GM19324 (cell line): ENCODE measurements at regions not wholly inside any gene's neighbourhood (a gene's known extent, or its start where the extent isn't known, plus 50 kb on each side); places are given as distances from the start of the nearest gene placed in this dataset.
"Not testable (repeated sequence)": the region's sequence is repeated elsewhere in the genome, so short reads cannot be mapped to it uniquely, and the experiment has no call there.

Source experiments
- ATAC-seq: cut with Tn5 transposase; IDR thresholded peaks from one replicate; pipeline ENCODE4 v1.9.1; 2021; ENCODE audit warnings: mild to moderate bottlenecking, moderate library complexity; ENCODE audit not compliant: unreplicated experiment, low FRiP score

DNA sequence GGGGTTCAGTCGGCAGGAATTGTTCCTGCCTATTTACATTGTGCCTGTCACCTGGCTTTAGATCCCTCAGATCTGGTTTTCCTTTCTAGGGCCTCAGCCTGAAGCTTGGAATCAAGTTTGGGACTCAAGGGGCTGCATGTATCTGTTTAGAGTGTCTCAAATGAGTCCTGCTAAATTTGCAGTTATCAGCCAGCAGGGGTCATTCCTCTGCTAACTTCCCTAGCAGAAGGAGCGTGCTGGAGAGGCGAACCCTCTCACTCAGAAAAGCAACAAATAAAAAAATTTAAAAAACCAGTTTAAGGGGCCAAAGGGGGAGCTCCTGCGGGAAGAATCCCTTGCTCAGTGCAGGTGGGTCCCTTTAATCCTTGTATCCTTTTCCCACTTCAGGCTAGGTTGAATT lies 1220.2 kb downstream of the JRKL start:
- ATAC-seq: no peak

DNA sequence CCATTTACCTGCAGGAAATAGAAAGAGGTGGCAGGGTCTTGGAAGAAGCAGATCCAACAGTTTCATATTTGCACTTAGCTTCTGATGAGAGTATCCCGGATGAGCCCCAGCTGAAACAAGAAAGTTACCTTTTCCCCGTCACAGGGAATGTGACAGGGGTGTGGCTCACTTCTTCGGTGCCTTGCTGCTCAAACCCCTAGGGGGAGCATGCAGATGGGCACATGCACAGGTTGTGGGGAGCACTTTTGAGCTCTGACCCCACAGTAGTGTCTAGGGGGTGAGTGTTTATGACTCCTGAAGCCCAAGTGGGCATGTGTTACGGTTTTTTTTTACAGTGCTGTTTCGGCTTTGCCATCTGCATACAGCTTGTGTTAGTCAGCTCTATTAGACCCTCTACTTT lies 1221.0 kb downstream of the JRKL start:
- ATAC-seq: no peak

DNA sequence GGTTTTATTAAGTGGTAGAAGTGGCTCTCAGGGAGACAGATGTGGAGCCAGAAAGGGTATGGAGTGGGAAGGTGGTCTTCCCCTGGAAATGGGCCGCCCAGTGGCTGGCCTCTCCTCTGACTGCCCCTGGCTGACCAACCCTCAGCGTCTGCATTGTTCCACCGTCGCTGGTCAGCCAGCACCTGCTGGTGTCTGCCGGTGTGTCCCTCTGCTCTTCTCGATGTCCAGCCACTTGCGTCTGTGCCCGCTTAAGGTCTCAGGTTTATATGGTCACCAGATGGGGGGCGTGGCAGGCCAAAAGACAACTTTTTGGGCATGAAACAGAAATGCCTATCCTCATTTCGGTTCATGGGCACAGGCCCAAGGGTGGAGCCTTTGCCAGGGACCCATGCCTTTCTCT lies 1221.5 kb downstream of the JRKL start:
- no peak for ATAC-seq

DNA sequence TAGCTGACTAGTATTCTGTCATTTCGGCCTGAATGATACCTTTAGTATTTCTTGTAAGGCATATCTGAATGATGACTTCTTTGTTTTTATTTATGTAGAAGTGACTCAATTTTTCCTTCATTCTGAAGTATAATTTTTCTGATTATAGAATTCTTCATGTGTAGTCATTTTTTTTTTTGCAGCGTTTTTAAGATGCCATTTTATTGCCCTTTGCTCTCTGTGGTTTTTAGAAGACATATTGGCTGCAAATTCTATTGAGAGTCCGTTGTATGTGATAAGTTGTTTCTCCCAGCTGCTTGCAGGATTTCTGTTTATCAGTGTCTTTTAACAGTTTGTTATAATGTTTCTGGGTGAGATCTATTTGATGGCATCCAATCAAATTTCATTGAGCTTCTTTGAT lies 1224.8 kb downstream of the JRKL start:
- ATAC-seq: no peak

DNA sequence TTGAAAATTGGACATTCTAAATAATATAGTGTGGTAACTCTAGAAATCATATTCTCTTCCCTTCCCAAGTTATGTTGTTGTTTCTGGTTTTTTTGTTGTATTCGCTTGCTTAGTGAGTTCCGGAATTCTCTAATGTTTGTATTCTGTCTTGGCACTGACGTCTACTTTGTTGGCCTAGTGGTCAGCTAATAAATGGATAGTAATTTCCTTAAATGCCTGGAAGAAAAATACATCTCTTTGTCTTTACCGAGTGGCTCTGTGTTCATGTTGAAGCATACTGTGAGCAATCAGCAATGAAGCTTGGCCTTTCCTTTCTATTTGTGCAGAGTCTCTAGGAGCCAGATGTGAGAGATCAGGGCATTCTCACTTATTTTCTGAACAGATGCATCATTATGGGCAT lies 1225.7 kb downstream of the JRKL start:
- no peak for ATAC-seq

DNA sequence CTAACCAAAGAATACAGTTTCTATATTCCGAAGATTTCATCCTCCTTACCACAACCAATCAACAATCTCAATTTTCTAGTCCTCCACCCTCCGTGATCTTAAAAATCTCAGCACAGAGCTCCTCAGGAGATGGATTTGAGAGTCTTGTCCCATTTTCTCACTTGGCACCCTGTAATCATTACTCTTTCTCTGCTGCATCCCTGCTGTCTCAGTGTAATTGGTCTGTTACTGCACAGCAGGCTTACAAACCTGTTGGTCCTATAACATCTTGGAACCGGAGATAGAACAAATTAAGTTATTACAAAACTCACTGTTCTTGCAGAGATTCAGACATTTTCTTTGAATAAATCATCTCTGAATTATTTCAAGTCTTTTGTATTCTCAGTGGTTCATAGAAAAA lies 1227.2 kb downstream of the JRKL start:
- ATAC-seq: no peak

DNA sequence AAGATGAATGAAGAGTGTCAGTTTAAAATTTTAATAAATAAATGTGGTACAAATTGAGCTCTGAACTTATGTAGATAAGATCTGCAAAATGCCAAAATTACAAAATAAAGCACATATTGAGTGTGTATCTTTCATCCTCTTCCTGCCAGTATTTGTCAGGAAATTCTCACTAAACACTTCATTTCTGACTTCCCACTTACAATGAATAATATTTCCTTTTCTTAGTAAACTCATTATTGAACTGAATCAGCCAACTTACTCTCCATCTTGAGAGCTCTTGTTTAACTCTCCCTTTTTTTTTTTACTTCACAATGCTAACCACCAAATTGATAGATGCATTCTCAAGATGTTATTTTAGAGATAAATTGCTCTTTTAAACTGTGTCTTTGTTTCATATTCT lies 1230.2 kb downstream of the JRKL start:
- no peak for ATAC-seq

DNA sequence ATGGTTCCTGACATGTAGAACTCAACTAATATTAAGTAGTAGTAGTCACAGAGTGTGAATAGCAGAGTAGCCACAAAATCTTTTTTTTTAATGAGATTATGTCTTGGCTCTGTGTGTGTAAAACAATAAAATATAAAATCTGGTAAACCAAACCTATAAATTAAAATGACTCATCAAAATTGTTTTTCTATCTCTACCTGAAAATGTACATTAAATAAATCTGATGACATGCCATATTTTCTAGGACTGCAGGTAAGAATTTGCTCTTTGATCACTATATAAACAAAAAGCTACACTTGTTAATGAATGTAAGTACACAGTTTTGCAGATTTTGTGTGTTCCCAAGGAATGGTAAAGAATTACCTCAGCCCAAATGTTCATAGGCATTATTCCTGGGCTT lies 1231.5 kb downstream of the JRKL start:
- ATAC-seq: no peak

DNA sequence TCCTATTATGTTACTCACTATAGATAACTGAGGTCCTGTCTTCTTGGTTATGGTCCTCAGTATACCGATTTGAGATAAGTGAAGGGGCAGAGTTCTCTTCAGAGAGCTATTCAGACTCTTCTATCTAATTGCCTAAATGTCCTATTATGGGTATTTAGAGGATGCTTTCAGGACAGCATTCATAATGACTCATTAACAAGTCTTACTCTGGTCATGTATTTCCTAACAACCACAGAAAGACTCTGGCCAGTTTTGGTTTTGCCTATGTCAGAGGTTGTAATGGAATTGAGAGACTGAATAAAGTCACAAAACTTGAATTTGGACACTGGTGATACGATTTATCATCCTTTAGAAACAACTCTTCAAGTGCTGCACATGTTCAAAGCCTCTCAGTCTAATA lies 1233.0 kb downstream of the JRKL start:
- no peak for ATAC-seq

DNA sequence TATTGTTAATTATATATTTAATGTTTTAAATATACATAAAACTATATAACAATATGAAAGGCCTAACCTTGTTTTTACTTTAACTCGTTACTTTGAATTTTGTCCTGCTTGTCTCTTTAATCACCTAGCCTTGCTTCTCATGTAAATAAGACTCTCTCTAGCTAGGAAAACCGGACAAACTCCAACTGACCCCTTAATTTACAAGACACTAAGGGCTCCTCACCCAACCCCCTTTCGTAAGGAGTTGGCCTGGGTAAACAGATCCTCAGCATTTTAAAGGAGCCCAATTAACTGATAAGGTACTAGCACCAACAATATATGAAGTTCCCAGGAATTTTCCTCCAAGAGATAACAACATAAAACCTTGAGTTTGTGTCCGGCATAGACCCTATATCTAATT lies 1246.9 kb downstream of the JRKL start:
- not testable (repeated sequence) for ATAC-seq

DNA sequence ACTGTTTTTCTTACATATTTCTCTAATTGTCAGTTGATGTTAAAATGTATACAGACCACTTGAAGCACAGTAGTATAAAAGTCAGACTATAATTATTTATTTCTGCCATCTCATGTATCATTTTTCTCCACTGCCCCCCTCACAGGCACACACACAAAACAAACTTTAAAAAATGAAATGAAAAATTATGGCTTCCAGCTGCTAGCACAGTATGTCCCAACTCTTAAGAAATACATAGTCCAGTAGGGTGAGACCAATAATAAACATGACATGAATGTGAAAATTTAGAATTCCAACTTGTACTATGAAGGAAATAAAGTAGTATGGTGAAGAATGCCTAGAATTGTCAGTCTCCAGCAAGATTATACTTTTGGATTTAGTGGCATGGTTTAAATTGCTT lies 1247.9 kb downstream of the JRKL start:
- no peak for ATAC-seq

DNA sequence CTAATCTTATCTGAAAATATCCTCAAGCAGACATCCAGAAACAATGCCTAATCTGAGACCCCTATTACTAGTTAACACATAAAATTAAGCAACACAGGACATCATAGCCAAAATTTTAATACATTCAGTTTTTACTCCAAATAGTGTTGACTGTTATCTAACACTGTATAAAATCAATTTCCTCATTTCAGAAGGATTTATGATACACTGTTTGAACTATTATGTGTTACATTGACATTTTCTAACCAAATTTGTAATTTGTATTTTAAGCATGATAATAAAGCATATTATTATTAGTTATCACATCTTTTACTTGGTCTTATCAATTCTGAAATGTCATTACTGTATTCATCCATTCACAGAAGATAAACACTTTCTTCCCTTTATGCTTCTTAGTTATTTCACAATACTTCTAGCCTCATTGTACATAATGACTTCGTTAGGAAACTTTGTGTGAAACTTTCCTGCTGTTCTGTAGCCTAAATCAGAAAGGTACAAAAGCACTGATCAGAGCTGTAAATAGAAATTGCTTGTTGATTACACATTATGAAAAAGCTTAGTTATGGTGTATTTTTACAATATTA lies 1248.9 kb downstream of the JRKL start:
- ATAC-seq: no peak

DNA sequence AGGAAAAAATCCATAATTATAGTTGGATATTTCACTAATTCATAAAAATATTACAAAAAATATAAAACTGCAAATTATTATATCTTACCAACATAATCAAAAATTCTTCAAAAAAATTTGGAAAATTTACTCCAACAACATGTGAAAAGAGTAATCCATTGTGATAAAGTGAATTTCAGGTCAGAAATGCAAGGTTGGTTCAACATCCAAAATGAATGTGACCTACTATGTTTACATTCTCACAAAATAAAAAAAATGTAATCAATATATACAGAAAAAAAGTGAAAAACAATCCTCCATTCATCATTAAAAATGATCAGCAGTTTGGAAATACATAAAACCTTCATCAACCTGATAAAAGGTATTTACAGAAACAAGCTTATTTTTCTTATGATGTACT lies 1252.2 kb downstream of the JRKL start:
- ATAC-seq: no peak

DNA sequence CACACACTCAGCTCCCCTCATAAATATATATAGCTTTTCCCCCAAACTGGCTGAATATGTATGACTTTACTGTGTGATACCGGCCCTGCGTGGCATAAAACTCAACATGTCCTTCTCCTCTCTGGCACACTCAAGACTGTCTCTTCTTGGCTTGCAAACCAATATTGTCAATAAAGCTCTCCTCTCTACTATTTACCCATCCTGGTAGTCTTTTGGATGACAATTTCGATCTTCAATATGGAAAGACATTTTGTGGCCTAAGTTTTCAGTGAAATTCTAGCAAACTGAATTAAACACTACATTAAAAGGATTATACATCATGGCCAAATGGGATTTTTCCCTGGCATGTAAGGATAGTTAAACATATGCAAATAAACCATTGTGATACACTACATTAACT lies 1255.9 kb downstream of the JRKL start:
- no peak for ATAC-seq

DNA sequence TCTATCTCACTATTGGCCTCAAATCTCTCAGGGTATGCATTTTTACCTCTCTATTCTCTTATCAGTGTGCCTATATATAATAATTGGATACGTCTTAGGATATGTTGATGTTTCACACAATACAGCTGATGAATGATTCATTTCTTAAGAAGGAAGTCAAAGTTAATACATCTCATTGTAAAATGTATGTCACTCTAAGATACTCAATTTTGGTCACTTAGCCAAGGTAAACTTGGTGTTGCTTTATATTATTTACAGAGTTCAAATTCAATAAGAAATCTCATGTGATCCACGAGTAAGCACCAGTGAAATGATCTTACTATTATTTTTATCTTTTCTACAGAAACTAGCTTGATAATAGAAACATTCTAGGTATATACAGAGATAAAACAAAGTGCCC lies 1266.5 kb downstream of the JRKL start:
- ATAC-seq: no peak

DNA sequence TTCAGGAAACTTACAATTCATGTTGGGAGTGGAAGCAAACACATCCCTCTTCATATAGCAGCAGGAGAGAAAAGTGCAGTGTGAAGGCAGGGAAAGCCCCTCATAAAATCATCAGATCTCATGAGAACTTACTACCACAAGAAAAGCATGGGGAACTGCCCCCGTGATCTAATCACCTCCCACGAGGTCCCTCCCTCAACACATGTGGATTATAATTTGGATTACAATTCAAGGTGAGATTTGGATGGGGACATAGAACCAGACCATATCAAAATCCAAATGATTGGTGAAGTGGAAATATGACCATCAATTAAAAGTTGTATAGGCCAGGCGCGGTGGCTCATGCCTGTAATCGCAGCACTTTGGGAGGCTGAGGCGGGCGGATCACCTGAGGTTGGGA lies 1268.0 kb downstream of the JRKL start:
- no peak for ATAC-seq

DNA sequence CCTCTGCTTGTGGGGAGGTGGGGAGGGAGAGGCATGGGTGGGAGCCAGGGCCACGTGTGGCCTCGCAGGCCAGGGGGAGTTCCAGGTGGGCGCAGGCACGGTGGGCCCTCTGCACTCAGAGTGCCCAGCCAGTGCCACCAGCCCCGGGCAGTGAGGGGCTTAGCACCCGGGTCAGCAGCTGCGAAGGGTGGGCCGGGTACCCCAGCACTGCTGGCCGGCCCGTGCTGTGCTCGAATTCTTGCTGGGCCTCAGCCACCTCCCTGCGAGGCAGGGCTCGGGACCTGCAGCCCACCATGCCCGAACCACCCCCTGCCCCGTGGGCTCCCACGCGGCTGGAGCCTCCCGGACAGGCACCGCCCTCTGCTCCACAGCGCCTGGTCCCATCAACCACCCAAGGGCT lies 1277.2 kb downstream of the JRKL start:
- ATAC-seq: no peak

DNA sequence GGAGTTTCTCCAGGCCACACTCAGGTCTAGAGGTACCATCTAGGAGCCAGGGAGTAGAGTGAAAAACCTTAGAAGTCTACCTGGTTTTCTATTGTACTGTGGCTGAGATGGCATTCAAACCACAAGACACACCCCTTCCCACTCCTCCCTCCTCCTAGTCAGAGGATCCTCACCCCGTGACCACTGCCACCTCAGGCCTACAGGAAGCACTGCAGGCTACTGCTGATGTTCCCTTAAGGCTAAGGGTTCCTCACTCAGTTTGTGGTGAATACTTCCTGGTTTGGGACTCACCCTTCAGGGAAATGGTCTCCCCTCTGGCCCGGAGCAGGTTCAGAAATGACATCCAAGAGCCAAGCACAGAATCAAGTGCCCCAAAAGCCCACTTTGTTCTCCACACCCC lies 1293.9 kb downstream of the JRKL start:
- ATAC-seq: no peak

DNA sequence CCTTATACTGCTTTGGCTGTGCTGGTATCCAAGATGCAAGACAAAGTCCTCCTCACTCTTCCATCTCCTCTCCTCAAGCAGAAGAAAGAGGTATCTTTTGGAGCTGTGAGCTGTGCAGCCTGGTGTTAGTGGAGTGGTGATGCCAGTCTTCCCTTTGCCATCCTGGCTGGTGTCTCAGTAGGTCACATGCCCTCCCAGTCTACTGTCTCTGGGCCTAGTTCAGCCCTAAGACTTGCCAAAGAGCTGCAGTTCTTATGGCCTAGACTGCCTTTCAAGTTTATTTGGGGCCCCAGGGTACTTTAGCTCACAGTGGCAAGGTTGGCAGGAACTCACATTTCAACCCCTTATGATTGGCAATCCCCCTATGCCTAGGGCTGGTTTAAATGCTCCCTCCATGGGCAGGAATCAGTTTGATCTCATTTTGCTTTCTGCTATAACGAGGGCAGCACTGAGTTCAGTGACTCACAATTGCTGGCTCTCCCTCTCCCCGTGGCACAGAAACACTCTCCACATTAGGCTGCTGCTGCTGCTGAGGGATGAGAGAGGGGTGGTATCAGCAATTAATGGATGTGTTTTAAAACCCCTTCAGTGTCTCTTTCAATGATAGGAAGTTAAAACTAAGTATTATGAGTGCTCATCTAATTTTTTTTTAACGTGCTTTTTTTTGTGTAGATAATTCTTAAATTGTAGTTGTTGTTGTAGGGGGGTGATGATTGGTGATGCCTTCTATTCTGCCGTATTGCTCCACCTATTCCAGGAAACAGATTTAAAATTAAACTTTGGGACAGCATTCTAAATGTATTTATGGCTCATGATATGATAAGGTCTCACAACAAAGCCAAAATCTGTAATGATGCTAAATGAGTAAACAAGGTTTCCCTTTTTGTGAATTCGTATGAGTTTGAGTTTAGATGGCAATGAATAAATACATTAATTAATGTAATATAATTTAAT lies 1295.0 kb downstream of the JRKL start:
- ATAC-seq: no peak

DNA sequence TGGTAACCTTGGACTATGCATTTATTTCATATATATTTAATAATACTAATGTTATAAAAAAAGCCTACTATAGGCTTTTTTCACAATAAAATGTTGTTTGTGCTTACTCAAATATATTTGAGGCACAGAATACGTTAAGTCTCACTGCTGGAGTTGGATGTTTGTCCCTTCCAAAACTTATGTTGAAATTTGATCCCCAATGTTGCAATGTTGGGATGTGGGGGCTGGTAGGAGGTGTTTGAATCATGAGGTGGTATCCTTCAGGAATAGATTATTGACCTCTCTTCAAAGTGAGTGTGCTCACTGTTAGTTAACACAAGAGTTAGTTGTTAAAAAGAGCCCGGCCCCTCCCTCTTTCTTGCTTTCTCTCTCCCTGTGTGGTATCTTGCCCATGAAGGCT lies 1295.9 kb downstream of the JRKL start:
- ATAC-seq: no peak

DNA sequence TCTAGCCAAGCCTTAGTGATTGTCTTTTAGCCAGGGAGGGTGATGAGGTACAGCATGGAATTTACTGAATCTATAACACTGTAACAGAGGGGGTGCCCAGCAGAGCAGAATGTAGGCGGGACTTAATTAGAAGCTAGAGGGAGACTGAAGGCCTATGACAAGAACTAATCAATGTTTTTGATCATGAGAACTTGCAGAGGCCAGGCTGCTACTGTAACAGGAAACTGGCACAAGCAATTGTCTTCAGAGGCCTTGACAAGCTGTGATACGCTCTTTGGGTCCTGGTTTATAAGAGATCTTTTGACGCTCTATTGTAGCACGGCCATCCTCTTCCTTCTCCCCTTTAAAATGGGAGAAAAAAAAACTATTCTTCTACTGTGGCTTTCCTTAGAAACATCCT lies 1297.3 kb downstream of the JRKL start:
- ATAC-seq: no peak

DNA sequence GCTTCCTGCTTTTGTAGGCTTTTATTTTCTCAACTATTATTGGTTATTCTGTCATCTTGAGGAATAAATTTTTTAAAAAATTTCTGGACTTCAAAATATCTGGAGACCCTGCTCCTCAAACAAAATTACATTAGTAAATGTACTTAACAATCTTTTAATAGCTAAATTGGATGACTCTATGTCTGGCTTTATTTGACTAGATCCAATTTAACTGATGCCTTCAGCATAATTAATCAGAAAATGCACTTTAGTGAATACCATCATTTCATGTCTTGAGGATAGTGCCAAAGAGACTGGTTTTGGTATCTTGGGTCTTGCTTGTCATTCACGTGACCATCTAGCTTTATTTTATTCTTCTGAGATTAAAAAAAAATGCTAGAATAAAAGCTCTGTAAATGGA lies 1301.2 kb downstream of the JRKL start:
- ATAC-seq: no peak
